ENCODE measurements at regions not wholly inside any gene's neighbourhood (a gene's known extent, or its start where the extent isn't known, plus 50 kb on each side); places are given as distances from the start of the nearest gene placed in this dataset.

DNA sequence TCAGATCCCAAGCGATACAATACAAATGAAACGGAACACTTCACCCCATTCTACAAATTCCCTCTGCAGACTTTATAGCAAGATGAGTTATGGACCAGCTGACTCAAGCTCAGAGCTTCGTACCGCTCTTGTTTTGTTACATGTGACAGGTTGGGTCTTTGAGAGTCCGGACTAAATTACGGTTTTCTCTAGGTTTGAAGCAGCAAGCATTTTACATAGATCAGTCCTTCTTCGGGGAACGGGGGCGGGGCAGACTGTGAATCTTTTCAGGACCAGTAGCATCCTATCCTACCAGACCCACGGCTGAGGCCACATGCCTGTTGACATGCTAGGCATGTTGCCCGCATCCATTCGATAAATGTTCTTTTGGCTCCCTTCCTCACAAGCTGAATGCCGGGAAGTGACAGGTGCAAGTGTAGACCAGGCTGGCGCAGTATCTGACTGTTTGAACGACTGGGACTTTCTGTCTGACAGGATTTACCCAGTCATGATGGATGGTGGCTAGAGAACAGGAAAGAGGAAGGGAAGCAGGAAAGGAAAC lies 811.0 kb upstream of the GRAMD2B start:
- H3K9me3 ChIP-seq (ENCODE audit: low read depth, low read length), result peaks cover 9% of the 10 kb centered on the region
- H3K4me1 ChIP-seq (ENCODE audit: insufficient read depth, low read length), result no peaks in the 10 kb centered on the region
- H3K4me3 ChIP-seq (ENCODE audit: low read length), result no peak overlapping the region
- no peaks in the 10 kb centered on the region for H3K27me3 ChIP-seq (ENCODE audit: insufficient read depth, low read length)

DNA sequence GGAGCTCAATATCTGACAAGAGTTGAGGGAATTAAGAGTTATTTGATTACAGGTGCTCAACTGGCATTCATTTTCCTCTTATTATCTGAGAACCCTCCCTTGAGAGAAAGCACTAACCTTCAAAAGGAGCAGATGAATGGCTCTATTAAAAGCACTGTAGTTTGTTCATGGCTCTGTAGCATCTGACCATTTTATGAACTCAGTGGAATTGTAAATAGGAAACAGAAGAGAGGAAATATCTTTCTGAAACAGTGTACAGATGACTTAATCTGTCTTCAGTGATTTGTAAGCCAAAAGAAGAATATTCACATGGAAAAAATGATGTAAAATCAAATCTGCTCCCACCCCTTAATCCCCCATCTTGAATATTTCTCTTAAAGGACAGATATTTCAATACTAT lies 810.4 kb upstream of the GRAMD2B start:
- no peaks in the 10 kb centered on the region for H3K27me3 ChIP-seq (ENCODE audit: insufficient read depth, low read length)
- H3K9me3 ChIP-seq (ENCODE audit: low read depth, low read length), result peaks cover 9% of the 10 kb centered on the region
- no peaks in the 10 kb centered on the region for H3K4me1 ChIP-seq (ENCODE audit: insufficient read depth, low read length)
- no peak overlapping the region for H3K4me3 ChIP-seq (ENCODE audit: low read length)

DNA sequence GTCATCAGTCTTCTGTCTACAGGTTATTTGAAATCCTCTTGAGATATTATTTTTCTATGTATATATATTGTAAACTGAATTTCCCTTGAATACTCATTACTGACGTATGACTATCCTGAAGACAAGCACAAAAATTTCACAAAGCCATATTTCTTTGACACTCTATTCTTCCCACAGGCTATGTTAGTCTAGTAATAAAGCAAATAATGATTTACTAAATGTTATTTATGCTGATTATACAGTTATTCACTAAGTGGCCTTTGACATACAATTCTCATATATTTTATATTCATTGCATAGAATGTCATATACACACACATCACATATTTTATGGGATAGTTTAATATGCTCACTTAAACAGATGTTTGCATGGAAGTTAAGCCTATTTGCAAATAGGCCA lies 793.0 kb upstream of the GRAMD2B start:
- H3K4me1 ChIP-seq (ENCODE audit: insufficient read depth, low read length), result no peaks in the 10 kb centered on the region
- no peak overlapping the region for H3K4me3 ChIP-seq (ENCODE audit: low read length)
- no peaks in the 10 kb centered on the region for H3K27me3 ChIP-seq (ENCODE audit: insufficient read depth, low read length)
- H3K9me3 ChIP-seq (ENCODE audit: low read depth, low read length), result no peaks in the 10 kb centered on the region

- Histone ChIP-seq H3K4me3 (ENCODE audit: low read length) (no peak overlapping the region), H3K9me3 (ENCODE audit: low read depth, low read length) (no peaks in the 10 kb centered on the region), H3K27me3 (ENCODE audit: insufficient read depth, low read length) (no peaks in the 10 kb centered on the region), H3K4me1 (ENCODE audit: insufficient read depth, low read length) (no peaks in the 10 kb centered on the region)
These were observed 789.7 kb upstream of the GRAMD2B start for GRCh38 chr5:125633523-125633922.

GRCh38 chr5:125634216-125634835 lies 788.9 kb upstream of the GRAMD2B start:
- no peak overlapping the region for H3K4me3 ChIP-seq (ENCODE audit: low read length)
- no peaks in the 10 kb centered on the region for H3K27me3 ChIP-seq (ENCODE audit: insufficient read depth, low read length)
- H3K9me3 ChIP-seq (ENCODE audit: low read depth, low read length), result no peaks in the 10 kb centered on the region
- H3K4me1 ChIP-seq (ENCODE audit: insufficient read depth, low read length), result no peaks in the 10 kb centered on the region

GRCh38 chr5:125639858-125640257 lies 783.4 kb upstream of the GRAMD2B start:
- H3K9me3 ChIP-seq (ENCODE audit: low read depth, low read length), result no peaks in the 10 kb centered on the region
- H3K27me3 ChIP-seq (ENCODE audit: insufficient read depth, low read length), result no peaks in the 10 kb centered on the region
- no peak overlapping the region for H3K4me3 ChIP-seq (ENCODE audit: low read length)
- no peaks in the 10 kb centered on the region for H3K4me1 ChIP-seq (ENCODE audit: insufficient read depth, low read length)

- peaks cover 5% of the 10 kb centered on the region for H3K9me3 ChIP-seq (ENCODE audit: low read depth, low read length)
- no peaks in the 10 kb centered on the region for H3K4me1 ChIP-seq (ENCODE audit: insufficient read depth, low read length)
- H3K4me3 ChIP-seq (ENCODE audit: low read length), result no peak overlapping the region
- H3K27me3 ChIP-seq (ENCODE audit: insufficient read depth, low read length), result no peaks in the 10 kb centered on the region
These were observed 770.4 kb upstream of the GRAMD2B start for GRCh38 chr5:125652761-125653160.

DNA sequence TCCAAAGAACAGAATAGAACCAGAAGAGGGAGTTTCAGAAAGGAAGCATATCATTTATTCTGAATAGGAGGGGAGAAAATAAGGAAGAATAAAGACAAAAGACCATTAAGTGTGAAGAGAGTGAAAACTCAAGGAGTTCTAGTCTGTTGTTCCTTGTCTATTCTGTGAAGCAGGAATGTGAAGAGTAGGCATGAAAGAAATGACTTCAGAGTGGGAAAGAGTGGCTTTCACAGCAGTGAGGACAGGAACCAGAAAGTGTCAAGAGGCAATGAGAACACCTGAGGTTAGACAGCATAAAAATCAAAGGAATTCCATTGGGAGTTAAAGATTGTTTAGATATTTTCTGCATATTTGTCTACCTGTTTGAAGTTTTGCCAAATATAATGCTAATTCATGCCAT lies 768.8 kb upstream of the GRAMD2B start:
- Histone ChIP-seq H3K4me1 (ENCODE audit: insufficient read depth, low read length) (no peaks in the 10 kb centered on the region), H3K4me3 (ENCODE audit: low read length) (no peak overlapping the region), H3K9me3 (ENCODE audit: low read depth, low read length) (peaks cover 5% of the 10 kb centered on the region), H3K27me3 (ENCODE audit: insufficient read depth, low read length) (no peaks in the 10 kb centered on the region)

DNA sequence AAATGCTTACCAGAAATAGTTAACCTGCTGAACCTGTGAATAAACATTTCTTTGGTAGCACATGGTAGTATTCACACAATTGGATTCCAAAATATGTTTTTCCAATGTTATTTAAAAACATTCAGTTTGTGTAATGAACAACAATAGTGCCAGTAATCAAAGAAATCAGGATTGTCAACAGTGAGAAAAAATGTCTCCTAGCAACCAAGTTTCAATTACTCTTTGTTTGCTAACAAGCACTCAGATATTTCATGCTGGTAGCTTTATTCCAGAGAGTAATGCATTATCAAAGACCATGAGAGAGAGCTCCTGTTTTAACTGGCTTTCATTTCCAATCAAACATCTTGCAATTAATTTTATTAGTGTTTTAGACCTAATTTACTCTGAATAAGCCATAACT lies 768.1 kb upstream of the GRAMD2B start:
- Histone ChIP-seq H3K4me1 (ENCODE audit: insufficient read depth, low read length) (no peaks in the 10 kb centered on the region), H3K9me3 (ENCODE audit: low read depth, low read length) (peaks cover 5% of the 10 kb centered on the region), H3K27me3 (ENCODE audit: insufficient read depth, low read length) (no peaks in the 10 kb centered on the region), H3K4me3 (ENCODE audit: low read length) (no peak overlapping the region)

DNA sequence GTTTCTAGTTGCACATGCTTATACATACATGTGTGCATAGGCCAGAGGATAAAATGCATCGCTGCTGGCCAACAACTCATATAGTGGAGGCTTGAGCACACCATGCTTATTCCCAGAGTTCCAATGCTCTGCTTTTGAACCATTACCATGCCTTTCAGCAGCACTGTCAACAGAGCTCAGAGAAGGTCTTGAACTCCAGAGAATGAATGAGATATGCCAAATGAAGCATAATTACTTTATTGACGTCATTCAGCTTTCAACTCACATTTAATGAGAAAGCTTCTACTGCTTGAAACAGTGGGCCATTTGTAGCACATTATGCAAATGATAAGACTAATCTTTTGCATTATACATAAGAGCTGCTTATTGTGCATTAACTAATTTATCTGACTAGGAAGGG lies 765.3 kb upstream of the GRAMD2B start:
- H3K27me3 ChIP-seq (ENCODE audit: insufficient read depth, low read length), result no peaks in the 10 kb centered on the region
- peaks cover 5% of the 10 kb centered on the region for H3K9me3 ChIP-seq (ENCODE audit: low read depth, low read length)
- no peaks in the 10 kb centered on the region for H3K4me1 ChIP-seq (ENCODE audit: insufficient read depth, low read length)
- H3K4me3 ChIP-seq (ENCODE audit: low read length), result no peak overlapping the region

DNA sequence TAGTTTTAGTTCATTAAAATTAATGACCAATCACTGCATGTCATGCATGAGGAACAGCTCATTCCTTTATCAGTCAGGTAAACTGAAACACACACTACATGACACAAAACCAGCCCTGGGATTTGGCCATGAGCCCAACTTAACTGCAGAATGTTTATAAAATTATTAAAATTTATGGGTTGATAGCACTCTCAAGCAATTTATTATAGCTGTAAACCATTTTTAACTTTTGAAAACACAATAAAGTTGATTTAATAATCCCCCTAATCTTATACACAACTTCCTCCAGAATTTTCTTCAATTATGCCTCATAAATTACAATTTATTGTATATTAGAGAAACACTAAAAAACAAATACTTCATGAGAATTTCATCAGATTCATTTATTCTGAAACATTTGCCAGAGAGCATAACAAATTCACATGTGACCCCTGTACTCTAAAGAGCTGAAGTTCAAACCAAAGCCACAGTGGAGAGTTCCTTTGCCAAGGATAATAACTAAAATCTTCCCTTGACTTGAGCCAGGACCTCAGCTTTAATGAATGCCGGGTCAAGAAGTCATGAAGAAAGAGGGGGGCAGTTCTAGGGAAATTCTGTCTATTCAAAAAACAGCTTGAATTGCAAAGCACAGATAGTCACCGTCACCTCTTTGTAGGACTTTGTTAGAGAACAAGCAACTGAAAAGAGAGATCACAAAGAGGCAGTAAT lies 763.7 kb upstream of the GRAMD2B start:
- Histone ChIP-seq H3K9me3 (ENCODE audit: low read depth, low read length) (peaks cover 5% of the 10 kb centered on the region), H3K27me3 (ENCODE audit: insufficient read depth, low read length) (no peaks in the 10 kb centered on the region), H3K4me1 (ENCODE audit: insufficient read depth, low read length) (no peaks in the 10 kb centered on the region), H3K4me3 (ENCODE audit: low read length) (no peak overlapping the region)

DNA sequence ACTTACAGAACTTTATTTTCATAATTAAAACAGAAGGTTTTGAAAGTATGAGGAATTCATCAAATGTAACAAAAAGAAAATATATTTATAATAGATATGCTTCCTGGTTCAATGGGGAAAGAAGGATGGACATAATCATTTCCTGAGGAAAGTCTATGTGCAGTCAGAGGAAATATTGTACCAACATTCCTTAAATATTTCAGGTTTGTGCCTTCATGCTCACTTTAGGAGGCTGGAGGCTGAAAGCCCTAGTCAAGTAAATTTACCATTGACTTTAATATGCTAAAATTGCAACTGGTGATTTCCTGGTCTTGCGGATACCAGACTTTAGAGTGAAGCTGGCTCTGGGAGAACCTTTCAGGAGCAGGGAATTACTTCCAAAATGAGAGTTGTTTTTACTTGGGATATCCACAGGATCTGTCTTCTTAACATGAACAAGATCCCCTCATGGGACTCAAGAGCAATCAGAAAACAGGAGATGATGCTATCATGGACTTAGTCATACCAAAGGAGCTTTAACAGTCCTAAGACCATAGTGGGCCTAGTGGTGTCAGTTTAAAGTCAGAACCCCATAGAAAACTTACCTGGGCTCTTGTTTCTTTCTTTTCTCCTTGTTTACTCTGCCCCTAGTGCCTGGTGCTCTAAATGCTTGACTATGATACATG lies 762.8 kb upstream of the GRAMD2B start:
- no peaks in the 10 kb centered on the region for H3K4me1 ChIP-seq (ENCODE audit: insufficient read depth, low read length)
- H3K9me3 ChIP-seq (ENCODE audit: low read depth, low read length), result peaks cover 5% of the 10 kb centered on the region
- no peak overlapping the region for H3K4me3 ChIP-seq (ENCODE audit: low read length)
- no peaks in the 10 kb centered on the region for H3K27me3 ChIP-seq (ENCODE audit: insufficient read depth, low read length)

- no peaks in the 10 kb centered on the region for H3K9me3 ChIP-seq (ENCODE audit: low read depth, low read length)
- no peak overlapping the region for H3K4me3 ChIP-seq (ENCODE audit: low read length)
- no peaks in the 10 kb centered on the region for H3K4me1 ChIP-seq (ENCODE audit: insufficient read depth, low read length)
- no peaks in the 10 kb centered on the region for H3K27me3 ChIP-seq (ENCODE audit: insufficient read depth, low read length)
These were observed 761.6 kb upstream of the GRAMD2B start for GRCh38 chr5:125661584-125661983.

DNA sequence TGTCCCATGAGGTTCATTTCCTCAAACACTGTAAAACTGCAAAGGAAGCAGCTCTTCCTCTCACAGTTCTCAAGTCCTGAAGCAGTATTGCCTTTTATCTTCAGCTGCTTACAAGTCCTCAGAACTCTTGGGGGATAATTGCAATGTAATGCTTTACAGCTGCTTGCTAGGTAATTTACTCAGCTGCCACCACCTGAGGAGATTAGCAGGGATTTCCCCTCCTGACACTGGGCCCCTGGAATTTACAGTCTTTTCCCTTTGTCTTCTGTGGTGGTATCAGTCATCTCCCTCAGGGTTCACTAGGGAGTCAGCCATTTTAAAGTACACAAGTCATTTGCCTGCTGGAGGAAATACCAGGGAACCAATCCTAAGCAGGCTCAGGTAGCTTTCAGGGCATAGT lies 754.3 kb upstream of the GRAMD2B start:
- no peaks in the 10 kb centered on the region for H3K27me3 ChIP-seq (ENCODE audit: insufficient read depth, low read length)
- no peaks in the 10 kb centered on the region for H3K4me1 ChIP-seq (ENCODE audit: insufficient read depth, low read length)
- no peaks in the 10 kb centered on the region for H3K9me3 ChIP-seq (ENCODE audit: low read depth, low read length)
- H3K4me3 ChIP-seq (ENCODE audit: low read length), result no peak overlapping the region

DNA sequence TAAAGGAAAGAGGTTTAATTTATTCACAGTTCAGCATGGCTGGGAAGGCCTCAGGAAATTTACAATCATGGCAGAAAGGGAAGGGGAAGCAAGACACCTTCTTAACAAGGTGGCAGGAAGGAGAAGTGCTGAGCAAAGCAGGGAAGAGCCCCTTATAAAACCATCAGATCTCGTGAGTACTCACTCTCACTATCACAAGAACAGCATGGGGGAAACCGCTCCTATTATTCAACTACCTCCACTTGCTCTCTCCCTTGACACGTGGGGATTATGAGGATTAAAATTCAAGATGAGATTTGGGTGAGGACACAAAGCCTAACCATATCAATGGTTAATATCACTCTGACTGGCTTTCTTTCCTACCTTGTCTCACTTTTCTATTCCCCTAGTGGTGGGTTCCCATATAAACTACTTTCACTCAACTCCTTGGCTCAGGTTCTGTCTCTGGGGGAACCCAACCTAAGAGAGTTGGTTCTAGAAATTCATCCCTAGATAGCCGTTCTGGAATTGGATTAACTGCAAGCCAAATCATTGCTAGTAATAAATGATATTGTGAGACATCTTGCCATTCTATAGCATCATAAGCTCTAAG lies 749.8 kb upstream of the GRAMD2B start:
- no peaks in the 10 kb centered on the region for H3K4me1 ChIP-seq (ENCODE audit: insufficient read depth, low read length)
- H3K9me3 ChIP-seq (ENCODE audit: low read depth, low read length), result no peaks in the 10 kb centered on the region
- H3K27me3 ChIP-seq (ENCODE audit: insufficient read depth, low read length), result no peaks in the 10 kb centered on the region
- no peak overlapping the region for H3K4me3 ChIP-seq (ENCODE audit: low read length)

Measured in mononuclear cell (primary cell).